OCI-LY1 (cell line): ENCODE measurements at regions not wholly inside any gene's neighbourhood (a gene's known extent, or its start where the extent isn't known, plus 50 kb on each side); places are given as distances from the start of the nearest gene placed in this dataset.

ENCODE experiments used
- H2AFZ ChIP-seq: fragments of 200-600 bp; sonication (generic), shearing (Covaris generic); 2 replicates; pipeline ENCODE4 v1.6.0; 2014; ENCODE audit warnings: antibody characterized with exemption, mild to moderate bottlenecking, low read length
- H3F3A ChIP-seq: fragments of 200-600 bp; sonication (generic), shearing (Covaris generic); 2 replicates; pipeline ENCODE4 v1.6.0; 2014; ENCODE audit warnings: mild to moderate bottlenecking, antibody characterized with exemption, low read length, moderate library complexity; ENCODE audit not compliant: insufficient read depth
- H3K27ac ChIP-seq: fragments of 200-600 bp; sonication (generic); 2 replicates; pipeline ENCODE4 v1.5.1; 2014; ENCODE audit warnings: low read length, mixed run types, mild to moderate bottlenecking, low read depth; ENCODE audit not compliant: poor library complexity, severe bottlenecking
- H3K27me3 ChIP-seq: fragments of 200-600 bp; sonication (generic); 2 replicates; pipeline ENCODE4 v1.6.0; 2014; ENCODE audit warnings: antibody characterized with exemption, mild to moderate bottlenecking, low read length, moderate library complexity; ENCODE audit not compliant: insufficient read depth
- H3K36me3 ChIP-seq: fragments of 200-600 bp; sonication (generic); 2 replicates; pipeline ENCODE4 v1.6.1; 2014; ENCODE audit warnings: mild to moderate bottlenecking, antibody characterized with exemption, low read length, moderate library complexity, mixed read lengths; ENCODE audit not compliant: insufficient read depth
- H3K4me1 ChIP-seq: fragments of 200-600 bp; sonication (generic); 2 replicates; pipeline ENCODE4 v1.5.1; 2014; ENCODE audit warnings: mild to moderate bottlenecking, low read length, moderate library complexity; ENCODE audit not compliant: insufficient read depth, severe bottlenecking
- H3K4me2 ChIP-seq: fragments of 200-600 bp; sonication (generic), shearing (Covaris generic); 2 replicates; pipeline ENCODE4 v1.6.1; 2014; ENCODE audit warnings: low read length
- H3K4me3 ChIP-seq: fragments of 200-600 bp; sonication (generic); 2 replicates; pipeline ENCODE4 v1.5.1; 2014; ENCODE audit warnings: low read length, low read depth, mild to moderate bottlenecking, mixed read lengths; ENCODE audit not compliant: poor library complexity, severe bottlenecking
- H3K79me2 ChIP-seq: fragments of 200-600 bp; shearing (Covaris generic); 2 replicates; pipeline ENCODE4 v1.6.1; 2016; ENCODE audit warnings: mixed run types, low read length, mixed read lengths; ENCODE audit not compliant: insufficient read depth
- H3K9ac ChIP-seq: fragments of 200-600 bp; sonication (generic), shearing (Covaris generic); 2 replicates; pipeline ENCODE4 v1.6.1; 2014; ENCODE audit warnings: mild to moderate bottlenecking, low read length, mixed read lengths
- H3K9me2 ChIP-seq: fragments of 200-600 bp; sonication (generic), shearing (Covaris generic); 2 replicates; pipeline ENCODE4 v1.6.1; 2014; ENCODE audit warnings: low read depth, mild to moderate bottlenecking, low read length, mixed read lengths
- H3K9me3 ChIP-seq: fragments of 200-600 bp; shearing (Covaris generic); 2 replicates; pipeline ENCODE4 v1.6.1; 2014; ENCODE audit warnings: low read length, mixed read lengths
- H4K20me1 ChIP-seq: fragments of 200-600 bp; sonication (generic), shearing (Covaris generic); 2 replicates; pipeline ENCODE4 v1.6.0; 2016; ENCODE audit warnings: mild to moderate bottlenecking, low read length; ENCODE audit not compliant: insufficient read depth
- CTCF ChIP-seq: fragments of 200-600 bp; sonication (generic), shearing (Covaris generic); IDR thresholded peaks from 2 replicates; pipeline ENCODE4 v1.5.1; 2017; ENCODE audit warnings: mild to moderate bottlenecking, antibody characterized with exemption, low read length, moderate library complexity, mixed read lengths
- EZH2 ChIP-seq: fragments of 200-600 bp; sonication (generic), shearing (Covaris generic); IDR thresholded peaks from 2 replicates; pipeline ENCODE4 v1.8.0; 2017; ENCODE audit warnings: borderline replicate concordance, mixed run types, mild to moderate bottlenecking, antibody characterized with exemption, low read length, moderate library complexity, mixed read lengths

- H3K4me2 ChIP-seq, result no peak overlapping the region
- H3K36me3 ChIP-seq, result no peaks in the 10 kb centered on the region
- TF ChIP-seq EZH2 (no peak), CTCF (no peak)
- H3F3A ChIP-seq, result no peaks in the 10 kb centered on the region
- no peak overlapping the region for H3K27ac ChIP-seq
- H3K27me3 ChIP-seq, result no peaks in the 10 kb centered on the region
- no peak overlapping the region for H3K4me3 ChIP-seq
- no peaks in the 10 kb centered on the region for H3K79me2 ChIP-seq
- no peak overlapping the region for H2AFZ ChIP-seq
- H4K20me1 ChIP-seq, result no peaks in the 10 kb centered on the region
- no peaks in the 10 kb centered on the region for H3K4me1 ChIP-seq
- no peaks in the 10 kb centered on the region for H3K9me3 ChIP-seq
- H3K9me2 ChIP-seq, result no peaks in the 10 kb centered on the region
- no peak overlapping the region for H3K9ac ChIP-seq
Measured at GRCh38 chr13:99808786-99809185, 162.8 kb downstream of the ZIC5 start.

DNA sequence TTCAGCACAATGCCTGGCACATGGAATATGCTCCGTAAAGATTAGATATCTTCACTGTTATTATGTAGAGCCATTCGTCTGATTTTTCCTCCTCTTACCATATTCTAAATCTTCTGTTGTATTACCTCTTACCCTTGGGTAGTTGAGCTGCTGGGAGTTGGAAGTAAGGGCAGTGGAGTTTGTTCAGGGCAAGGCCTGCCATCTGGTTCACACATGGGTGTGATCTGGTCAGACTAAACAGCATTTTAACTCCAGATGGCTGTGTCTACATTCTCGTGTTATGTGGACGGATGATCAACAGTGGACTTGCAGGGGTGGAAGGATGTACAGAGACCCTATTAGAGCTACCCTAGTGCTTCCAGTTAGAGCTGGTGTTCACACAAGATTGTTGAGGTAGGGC, 164.9 kb downstream of the ZIC5 start:
- H3K4me1 ChIP-seq, result no peaks in the 10 kb centered on the region
- no peaks in the 10 kb centered on the region for H3K9me2 ChIP-seq
- no peak overlapping the region for H3K4me3 ChIP-seq
- no peak for TF ChIP-seq EZH2
- no peak for TF ChIP-seq CTCF
- no peaks in the 10 kb centered on the region for H3K79me2 ChIP-seq
- H2AFZ ChIP-seq, result no peak overlapping the region
- H3K4me2 ChIP-seq, result no peak overlapping the region
- H3K36me3 ChIP-seq, result no peaks in the 10 kb centered on the region
- H3K27ac ChIP-seq, result no peak overlapping the region
- no peaks in the 10 kb centered on the region for H3K9me3 ChIP-seq
- H3F3A ChIP-seq, result no peaks in the 10 kb centered on the region
- no peak overlapping the region for H3K9ac ChIP-seq
- no peaks in the 10 kb centered on the region for H4K20me1 ChIP-seq
- H3K27me3 ChIP-seq, result no peaks in the 10 kb centered on the region

DNA sequence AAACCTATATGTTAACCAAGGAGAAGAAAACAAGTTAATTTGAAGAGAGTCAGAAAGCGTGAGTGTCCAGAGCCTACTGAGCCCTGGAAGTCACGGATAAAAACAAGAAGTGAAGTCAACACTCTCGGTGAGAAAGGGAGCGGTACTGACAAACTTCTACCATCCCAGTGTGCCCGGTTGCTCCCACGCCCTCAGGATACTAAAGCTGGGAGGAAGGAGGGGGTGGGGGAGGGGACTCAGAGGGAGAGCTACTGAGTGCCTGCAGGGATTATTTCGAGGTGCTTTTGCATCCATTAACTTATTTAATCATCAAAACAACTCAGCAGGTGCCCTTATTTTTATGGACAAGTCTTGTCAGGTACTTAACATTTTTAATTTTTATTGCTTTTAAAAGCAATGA, 166.2 kb downstream of the ZIC5 start:
- Histone ChIP-seq H3K4me2 (no peak overlapping the region), H3K9ac (no peak overlapping the region), H2AFZ (no peak overlapping the region), H3F3A (no peaks in the 10 kb centered on the region), H4K20me1 (no peaks in the 10 kb centered on the region), H3K27ac (no peak overlapping the region), H3K27me3 (no peaks in the 10 kb centered on the region), H3K4me3 (no peak overlapping the region), H3K4me1 (no peaks in the 10 kb centered on the region), H3K9me2 (no peaks in the 10 kb centered on the region), H3K9me3 (no peaks in the 10 kb centered on the region), H3K79me2 (no peaks in the 10 kb centered on the region), H3K36me3 (no peaks in the 10 kb centered on the region)
- no peak for TF ChIP-seq EZH2
- TF ChIP-seq CTCF, result no peak
